Mammary epithelial cell (primary cell): ENCODE measurements at regions not wholly inside any gene's neighbourhood (a gene's known extent, or its start where the extent isn't known, plus 50 kb on each side); places are given as distances from the start of the nearest gene placed in this dataset.

Experiments used
- CTCF ChIP-seq, 2 donors: IDR thresholded peaks in 1 of 2; conservative IDR thresholded peaks in 1 of 2; 2 replicates each; pipeline ENCODE4 v1.5.1; 2011 to 2012; ENCODE audit warnings: inconsistent platforms in 2 of 2, low read length in 2 of 2, mild to moderate bottlenecking in 2 of 2, control low read depth in 1 of 2, low read depth in 1 of 2; ENCODE audit not compliant: insufficient read depth in 1 of 2; ENCODE audit errors: extremely low read depth in 1 of 2
- EZH2 ChIP-seq: IDR thresholded peaks from 2 replicates; pipeline ENCODE4 v1.6.1; 2012; ENCODE audit warnings: low read length, inconsistent platforms, borderline replicate concordance

DNA sequence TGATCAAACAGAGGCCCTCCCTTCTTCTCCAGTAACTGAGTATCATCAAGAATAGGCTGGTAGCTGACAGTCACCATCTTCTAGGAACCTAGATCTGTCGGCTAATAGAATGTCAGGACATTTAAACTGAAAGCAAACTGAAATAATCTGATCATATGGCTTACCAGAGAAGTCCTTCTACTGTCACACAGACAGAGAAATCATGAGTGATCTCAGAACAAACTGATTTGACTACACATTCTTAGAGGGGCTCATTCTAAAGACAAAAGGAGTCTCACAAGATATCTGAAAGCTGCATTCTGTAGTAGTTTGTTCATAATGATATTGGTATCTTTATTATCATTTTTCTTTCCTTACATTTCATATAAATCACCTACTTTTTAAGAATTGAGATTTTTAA is 130.9 kb upstream of the ADCY1 start:
- no peak for TF ChIP-seq EZH2
- TF ChIP-seq CTCF (conservative IDR thresholded peaks at IDR 0.05 in 1 of 2, IDR thresholded peaks at IDR 0.05 in 1 of 2; ENCODE audit: extremely low read depth in 1 of 2, insufficient read depth in 1 of 2, low read depth in 1 of 2, low read length in 2 of 2): no peak
